ENCODE measurements at regions not wholly inside any gene's neighbourhood (a gene's known extent, or its start where the extent isn't known, plus 50 kb on each side); places are given as distances from the start of the nearest gene placed in this dataset.
A peak's percentile ranks its signal among the peaks of the same experiment; 100 is the strongest.
"Not testable (repeated sequence)": the region's sequence is repeated elsewhere in the genome, so short reads cannot be mapped to it uniquely, and the experiment has no call there.

DNA sequence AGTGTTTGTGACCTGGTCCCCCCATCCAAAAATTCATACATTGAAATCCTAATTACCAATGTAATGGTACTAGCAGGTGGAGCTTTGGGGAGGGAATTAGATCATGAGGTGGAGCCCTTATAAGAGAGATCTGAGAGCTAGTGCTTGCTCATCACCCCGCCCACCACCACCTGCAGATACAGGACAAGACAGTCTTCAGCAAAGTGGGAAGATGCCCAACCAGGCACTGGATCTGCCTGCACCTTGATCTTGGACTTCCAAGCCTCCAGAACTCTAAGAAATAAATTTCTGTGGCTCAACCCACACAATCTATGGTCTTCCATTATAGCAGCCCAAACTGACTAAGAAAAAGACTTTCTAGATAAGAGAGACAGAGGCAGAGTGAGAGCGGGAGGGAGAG lies 343.4 kb downstream of the LRRIQ3 start:
- FAIRE-seq (no peak), DNase-seq (ENCODE audit: low read depth) (no peak)
- Histone ChIP-seq H3K36me3 (ENCODE audit: control insufficient read depth, insufficient read depth, low read length) (no peaks in the 10 kb centered on the region), H3K4me3 (ENCODE audit: low read depth, low read length) (no peak overlapping the region), H3K27me3 (ENCODE audit: control insufficient read depth, insufficient read depth, low read length) (no peaks in the 10 kb centered on the region)
- TF ChIP-seq CTCF (IDR thresholded peaks at IDR 0.05; ENCODE audit: insufficient read depth, low read length, severe bottlenecking), result no peak

GRCh38 chr1:73842436-73842835 lies 355.5 kb downstream of the LRRIQ3 start:
- FAIRE-seq (no peak), DNase-seq (ENCODE audit: low read depth) (no peak)
- no peaks in the 10 kb centered on the region for H3K27me3 ChIP-seq (ENCODE audit: control insufficient read depth, insufficient read depth, low read length)
- TF ChIP-seq CTCF (IDR thresholded peaks at IDR 0.05; ENCODE audit: insufficient read depth, low read length, severe bottlenecking), result no peak
- no peaks in the 10 kb centered on the region for H3K36me3 ChIP-seq (ENCODE audit: control insufficient read depth, insufficient read depth, low read length)
- H3K4me3 ChIP-seq (ENCODE audit: low read depth, low read length), result no peak overlapping the region

- no peak overlapping the region for H3K4me3 ChIP-seq (ENCODE audit: low read depth, low read length)
- no peaks in the 10 kb centered on the region for H3K36me3 ChIP-seq (ENCODE audit: control insufficient read depth, insufficient read depth, low read length)
- H3K27me3 ChIP-seq (ENCODE audit: control insufficient read depth, insufficient read depth, low read length), result no peaks in the 10 kb centered on the region
- FAIRE-seq (no peak), DNase-seq (ENCODE audit: low read depth) (peak; percentile 34)
- peak; percentile 34 for TF ChIP-seq CTCF (IDR thresholded peaks at IDR 0.05; ENCODE audit: insufficient read depth, low read length, severe bottlenecking)
Measured at GRCh38 chr1:73839922-73840321, 358.1 kb downstream of the LRRIQ3 start.

DNA sequence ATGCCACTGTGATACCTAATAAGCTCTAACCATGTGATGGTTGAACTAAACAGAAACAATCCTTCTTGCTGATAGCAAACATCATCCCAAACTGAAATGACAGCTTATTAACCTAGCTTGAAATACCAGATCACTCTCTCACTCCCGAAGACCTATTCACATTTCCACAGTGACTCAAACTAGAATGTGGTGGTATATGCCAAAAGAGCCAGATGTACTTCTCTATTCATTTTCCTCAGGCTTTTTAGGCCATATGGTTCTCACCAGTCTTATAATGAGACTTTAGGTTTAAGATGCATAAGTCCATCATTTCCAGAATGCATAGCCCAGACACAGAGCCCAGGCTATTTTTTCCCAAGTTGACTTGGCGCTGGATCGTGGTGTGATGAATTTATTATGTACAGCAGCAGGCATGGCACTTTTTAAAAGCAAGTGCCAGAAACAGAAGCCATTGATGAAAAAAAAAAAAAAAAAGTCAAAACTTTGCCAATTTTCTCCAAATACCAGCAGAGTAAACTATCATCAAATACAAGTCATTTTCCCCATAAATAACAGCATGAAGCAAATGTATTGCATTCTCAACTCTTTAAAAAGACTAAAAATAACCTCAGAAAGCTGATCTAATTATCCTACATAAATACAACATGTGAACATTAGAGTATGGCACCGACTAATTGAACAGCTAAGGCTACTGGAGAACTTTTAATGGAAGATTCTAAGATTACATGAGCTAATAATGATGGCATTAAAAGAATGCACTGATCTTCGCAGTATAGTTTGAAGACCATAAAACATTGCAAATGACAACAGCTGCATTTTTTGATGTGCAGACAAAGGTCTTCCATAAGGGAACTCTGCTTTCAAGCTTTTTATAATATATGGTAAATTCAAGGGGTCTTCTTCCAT lies 365.4 kb downstream of the LRRIQ3 start:
- no peaks in the 10 kb centered on the region for H3K27me3 ChIP-seq (ENCODE audit: control insufficient read depth, insufficient read depth, low read length)
- no peaks in the 10 kb centered on the region for H3K36me3 ChIP-seq (ENCODE audit: control insufficient read depth, insufficient read depth, low read length)
- FAIRE-seq (no peak), DNase-seq (ENCODE audit: low read depth) (no peak)
- H3K4me3 ChIP-seq (ENCODE audit: low read depth, low read length), result no peak overlapping the region
- TF ChIP-seq CTCF (IDR thresholded peaks at IDR 0.05; ENCODE audit: insufficient read depth, low read length, severe bottlenecking), result no peak

DNA sequence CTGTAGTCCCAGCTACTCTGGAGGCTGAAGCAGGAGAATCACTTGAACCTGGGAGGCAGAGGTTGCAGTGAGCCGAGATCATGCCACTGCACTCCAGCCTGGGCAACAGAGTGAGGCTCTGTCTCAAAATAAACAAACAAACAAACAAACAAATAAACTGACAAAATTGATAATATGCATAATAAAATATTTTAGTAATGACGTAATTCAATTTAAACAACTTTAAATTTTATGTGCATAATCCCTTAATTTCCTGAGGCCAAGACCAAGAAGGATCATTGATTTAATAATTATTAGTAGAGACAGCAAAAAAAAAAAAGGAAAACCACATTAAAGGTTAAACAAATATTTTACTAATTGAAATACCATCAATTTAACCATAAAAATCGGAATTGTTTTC lies 370.7 kb downstream of the LRRIQ3 start:
- H3K27me3 ChIP-seq (ENCODE audit: control insufficient read depth, insufficient read depth, low read length); H3K4me3 ChIP-seq (ENCODE audit: low read depth, low read length); FAIRE-seq; DNase-seq (ENCODE audit: low read depth); H3K36me3 ChIP-seq (ENCODE audit: control insufficient read depth, insufficient read depth, low read length): not testable (repeated sequence)

DNA sequence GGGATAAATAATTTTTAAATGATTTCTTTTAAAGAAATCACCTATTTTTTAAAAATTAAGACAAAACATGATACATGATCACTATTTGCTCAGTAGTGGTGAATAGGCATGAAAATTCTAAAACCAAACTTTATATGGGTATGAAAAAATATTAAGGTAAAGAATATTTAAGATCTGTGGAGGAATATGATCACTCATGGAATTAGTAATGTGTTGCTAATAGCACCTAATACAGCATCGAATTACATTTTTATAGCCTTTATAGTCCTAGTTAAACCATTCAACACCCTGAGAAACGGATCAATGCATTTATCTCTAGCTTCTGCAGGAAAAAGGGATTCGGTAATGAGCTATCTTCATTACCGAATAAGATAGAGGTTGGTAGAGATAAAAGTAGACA lies 373.9 kb downstream of the LRRIQ3 start:
- no peak overlapping the region for H3K4me3 ChIP-seq (ENCODE audit: low read depth, low read length)
- no peak for FAIRE-seq

More for the DNA sequence above, 373.9 kb downstream of the LRRIQ3 start:
- Histone ChIP-seq H3K36me3 (ENCODE audit: control insufficient read depth, insufficient read depth, low read length) (no peaks in the 10 kb centered on the region), H3K27me3 (ENCODE audit: control insufficient read depth, insufficient read depth, low read length) (no peaks in the 10 kb centered on the region)
- TF ChIP-seq CTCF (IDR thresholded peaks at IDR 0.05; ENCODE audit: insufficient read depth, low read length, severe bottlenecking), result no peak
- DNase-seq (ENCODE audit: low read depth), result peak; percentile 55
